Myocyte (in vitro differentiated cells): ENCODE measurements at regions not wholly inside any gene's neighbourhood (a gene's known extent, or its start where the extent isn't known, plus 50 kb on each side); places are given as distances from the start of the nearest gene placed in this dataset.

Source experiments
- DNase-seq: peaks from one replicate; pipeline ENCODE4 v3.0.0-alpha.2; 2012; ENCODE audit warnings: low read depth

DNA sequence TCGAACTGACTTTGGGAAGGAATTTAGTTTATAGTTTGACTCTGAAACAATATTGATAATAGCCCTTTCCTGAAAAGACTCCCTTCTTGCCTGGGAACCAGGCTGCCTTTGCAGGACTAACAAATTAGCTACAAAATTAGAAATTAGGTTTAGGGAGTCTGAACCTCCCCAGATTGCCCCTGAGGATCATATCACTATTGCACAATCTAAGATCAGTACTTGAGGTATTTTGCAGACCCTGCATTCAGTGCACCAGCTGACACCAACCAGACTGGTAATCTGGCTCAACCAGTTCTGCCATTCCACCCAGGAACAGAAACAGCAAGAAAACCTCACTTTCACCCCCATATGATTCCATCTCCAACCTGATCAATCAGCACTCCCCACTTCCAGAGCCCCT is 131.8 kb upstream of the GALNT5 start:
- DNase-seq = no peak

DNA sequence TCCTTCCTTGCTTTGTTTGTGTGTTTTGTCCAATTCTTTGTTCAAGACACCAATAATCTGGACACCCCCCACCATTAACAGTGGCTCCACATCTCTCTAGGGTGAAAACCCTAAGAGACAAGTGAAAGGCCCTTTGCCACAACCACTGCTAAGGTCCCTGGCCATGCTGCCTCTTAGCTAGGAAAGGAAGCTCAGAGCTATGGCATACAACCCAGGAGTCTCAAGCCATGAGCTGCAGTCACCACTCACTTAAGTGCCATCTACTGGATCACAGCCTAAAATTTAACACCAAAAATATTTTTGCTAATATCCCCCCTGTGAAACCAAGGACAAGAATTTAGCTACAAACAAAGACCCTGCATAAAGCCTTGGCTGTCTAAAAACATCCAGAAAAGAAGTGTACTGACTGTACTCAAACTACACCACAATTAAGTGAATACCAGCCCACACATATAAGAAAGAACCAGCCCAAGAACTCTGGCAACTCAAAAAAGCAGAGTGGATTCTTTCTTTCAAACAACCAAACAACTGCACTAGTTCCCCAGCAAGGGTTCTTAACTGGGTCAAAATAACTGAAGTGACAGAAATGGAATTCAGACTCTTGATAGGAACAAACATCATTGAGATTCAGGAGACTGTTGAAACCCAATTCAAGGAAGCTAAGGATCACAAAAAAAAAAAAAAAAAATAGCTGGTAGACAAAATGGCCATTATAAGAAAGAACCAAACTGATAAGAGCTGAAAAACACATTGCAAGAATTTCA is 130.1 kb upstream of the GALNT5 start:
- DNase-seq = no peak

DNA sequence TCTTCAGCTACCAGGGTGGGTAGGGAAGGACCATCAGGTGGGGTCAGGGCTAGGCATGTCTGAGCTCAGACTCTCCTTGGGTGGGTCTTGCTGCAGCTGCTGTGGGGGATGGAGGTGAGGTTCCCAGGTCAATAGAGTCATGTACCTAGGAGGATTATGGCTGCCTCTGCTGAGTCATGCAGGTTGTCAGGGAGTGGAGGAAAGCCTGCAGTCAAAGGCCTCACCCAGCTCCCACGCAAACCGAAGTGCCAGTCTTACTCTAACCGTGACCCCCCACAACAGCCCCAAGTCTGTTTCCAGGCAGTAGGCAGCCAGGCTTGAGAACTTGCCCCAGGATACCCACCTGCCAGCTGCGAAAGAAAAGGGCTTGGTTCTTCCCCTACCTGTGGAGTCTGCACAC is 113.6 kb upstream of the GALNT5 start:
- no peak for DNase-seq

DNA sequence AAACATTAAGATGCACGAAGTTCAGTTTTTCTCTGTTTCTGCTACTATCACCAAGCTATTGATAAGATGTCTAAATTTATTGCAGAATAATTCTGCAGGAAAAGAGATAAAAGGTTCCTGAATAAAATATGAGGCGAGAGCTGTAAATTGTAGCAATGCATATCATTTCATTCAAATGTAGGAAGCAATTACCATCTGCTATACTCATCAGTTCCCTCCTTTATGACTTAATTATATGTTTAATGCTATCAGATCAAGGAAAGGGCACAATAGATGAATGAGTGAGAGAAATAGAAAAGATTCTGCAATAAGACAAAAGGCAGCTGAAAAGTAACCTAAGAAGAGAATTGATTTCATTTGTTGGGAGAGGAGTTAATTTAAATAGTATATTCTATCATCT is 108.2 kb upstream of the GALNT5 start:
- no peak for DNase-seq

DNA sequence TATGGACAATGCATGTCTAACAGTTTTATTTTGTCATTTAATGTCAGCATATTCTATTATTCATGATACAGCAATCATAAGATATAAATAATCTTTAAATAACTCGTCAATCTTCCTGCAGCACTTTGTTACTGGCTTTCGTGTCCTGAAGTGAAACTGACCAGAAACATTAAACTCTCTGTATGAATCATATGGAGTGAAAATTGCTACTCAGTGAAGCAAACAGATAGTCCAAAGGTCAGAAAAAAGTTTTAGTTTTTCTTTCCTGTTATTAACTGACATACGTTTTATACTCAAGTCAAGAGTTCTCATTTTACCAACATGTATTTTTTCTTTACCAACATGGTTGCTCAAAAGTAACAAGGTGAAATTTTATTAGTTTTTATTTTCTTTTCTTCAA is 106.8 kb upstream of the GALNT5 start:
- no peak for DNase-seq

DNA sequence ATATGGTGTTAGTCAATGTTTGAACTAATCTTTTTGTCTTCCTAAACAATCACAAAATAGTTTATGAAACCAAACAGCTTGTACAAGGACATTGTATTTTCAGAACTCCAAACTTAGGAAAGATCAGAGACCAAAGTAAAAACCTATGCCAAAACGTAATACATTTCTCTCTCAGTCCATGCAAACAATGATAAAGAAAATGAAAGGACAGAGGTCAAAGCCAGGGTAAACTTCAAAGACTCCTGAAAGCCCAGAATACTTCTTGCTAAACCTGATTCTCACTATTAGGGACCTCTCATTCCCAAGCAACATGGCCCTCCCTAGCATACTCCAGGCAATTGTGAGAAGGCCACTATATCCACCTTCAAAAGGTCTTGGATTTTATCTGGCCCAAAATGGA is 105.1 kb upstream of the GALNT5 start:
- DNase-seq = no peak

DNA sequence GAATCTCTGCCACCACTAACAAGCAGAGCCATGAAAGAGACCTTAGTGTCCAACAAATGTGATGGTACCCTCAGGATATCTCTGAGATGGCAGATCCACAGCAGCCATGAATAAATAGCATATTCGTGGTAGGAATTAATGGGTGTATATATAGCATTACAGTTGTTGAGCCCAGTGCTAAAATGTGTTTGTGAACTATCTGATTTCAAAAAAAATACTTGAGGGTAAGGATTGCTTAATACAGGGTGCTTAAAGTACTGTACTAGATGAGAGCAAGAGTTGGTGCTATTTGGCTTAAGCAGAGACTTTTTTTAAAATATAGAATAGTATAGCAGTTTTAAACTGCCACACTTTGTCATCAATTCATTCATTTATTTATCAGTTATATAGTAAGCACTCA is 101.5 kb upstream of the GALNT5 start:
- no peak for DNase-seq

DNA sequence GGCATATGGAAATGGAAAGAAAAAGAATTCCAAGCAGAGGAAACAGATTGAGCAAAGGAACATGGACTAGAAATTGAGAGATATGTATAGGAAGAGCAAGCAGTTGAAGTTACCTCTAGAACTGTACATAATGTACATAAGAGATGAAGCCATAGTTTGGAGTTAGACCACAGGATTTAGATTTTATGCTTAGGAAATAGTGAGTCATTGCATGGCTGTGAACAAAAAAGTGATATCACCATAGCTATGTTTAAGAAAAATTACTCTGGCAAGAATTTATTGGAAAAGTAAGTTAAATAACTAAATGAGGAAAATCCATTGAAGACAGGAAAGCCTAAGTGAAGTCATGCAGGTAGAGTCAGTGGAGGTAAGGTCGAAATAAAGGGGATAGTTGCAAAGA is 99.4 kb upstream of the GALNT5 start:
- DNase-seq = no peak

DNA sequence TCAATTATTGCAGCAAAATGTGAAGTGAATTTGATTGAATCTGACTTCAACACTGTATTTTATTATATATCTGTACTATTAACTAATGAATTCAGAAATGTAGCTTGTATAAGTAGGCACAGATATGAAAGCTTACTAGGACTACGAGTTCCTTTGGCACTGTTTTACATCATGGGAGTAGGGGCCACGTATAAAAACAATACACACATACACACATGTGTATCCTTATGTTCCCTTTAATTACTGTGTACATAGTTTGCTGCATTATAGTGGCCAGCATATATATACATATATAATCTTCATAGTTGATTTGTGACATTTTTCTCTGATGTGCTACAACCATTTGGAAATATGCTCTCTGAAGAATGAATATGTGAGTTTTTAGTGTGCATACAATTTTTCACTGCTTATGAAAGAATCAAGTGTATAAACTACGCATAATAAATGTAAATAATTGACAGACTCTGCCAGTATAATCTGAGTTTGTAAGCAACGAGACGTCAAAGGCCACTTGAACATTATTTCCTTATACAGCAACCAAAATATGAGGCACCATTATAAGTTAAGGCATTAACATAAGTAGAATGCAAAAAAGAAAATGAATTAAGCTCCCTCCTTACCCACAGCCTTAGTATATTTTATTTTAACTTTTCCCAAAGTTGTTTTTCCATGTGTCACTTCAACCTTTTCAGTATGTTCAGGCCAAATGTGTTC is 98.1 kb upstream of the GALNT5 start:
- DNase-seq = no peak

DNA sequence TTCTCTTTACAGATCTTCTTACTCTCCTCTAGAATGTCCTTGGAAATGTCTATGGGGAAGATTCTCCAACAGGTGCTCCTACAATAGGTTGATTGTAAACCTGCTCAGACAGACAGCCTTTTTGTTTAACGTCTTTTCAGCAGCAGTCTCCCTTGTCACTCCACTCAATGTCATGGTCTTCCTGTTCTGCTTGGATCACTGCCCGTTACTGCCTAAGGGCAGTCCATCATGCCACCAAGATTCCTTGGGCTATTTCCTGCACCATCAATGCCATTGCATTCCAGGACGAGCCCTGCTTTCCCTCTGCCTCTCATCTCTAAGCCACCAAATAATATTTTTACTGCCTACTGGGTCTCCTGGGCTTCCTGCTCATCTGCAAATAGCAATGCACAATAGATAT is 97.4 kb upstream of the GALNT5 start:
- DNase-seq = no peak

DNA sequence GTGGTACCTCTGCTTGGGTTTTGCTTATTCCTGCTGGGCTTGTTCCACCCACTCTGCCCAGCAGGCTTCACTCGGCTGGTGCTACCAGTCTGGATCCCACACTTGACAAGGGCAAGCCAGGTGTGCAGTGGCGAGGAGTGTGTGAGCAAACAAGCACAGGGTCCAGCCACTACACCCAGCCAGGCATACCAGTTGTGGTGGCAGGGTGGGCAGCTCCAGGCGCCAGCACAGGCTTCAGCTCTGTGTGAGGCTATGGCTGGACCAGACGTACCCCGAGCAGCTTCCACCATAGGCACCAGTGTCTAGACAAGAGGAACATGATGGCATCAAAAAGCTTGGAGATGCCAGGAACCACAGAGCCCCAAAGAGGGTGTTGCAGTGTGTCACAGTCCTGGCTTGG is 93.1 kb upstream of the GALNT5 start:
- DNase-seq = no peak

DNA sequence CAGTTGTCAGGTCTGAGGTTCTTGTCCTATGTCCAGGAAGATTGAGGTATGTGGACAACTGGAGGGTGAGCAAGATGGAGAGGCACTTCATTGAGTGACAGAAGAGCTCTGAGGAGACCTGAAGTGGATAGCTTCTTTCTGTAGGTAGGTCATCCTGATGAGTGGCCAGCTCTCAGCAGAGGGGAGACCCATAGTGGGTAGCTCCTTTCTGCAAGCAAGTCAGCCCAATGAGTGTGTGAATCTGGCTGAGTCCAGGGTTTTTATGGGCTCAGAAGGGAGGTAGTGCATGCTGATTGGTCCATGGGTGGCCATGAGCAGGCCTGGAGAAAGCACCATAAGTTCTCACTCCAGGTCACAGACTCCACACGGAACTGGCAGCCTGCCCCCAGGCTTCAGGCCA is 92.6 kb upstream of the GALNT5 start:
- no peak for DNase-seq

DNA sequence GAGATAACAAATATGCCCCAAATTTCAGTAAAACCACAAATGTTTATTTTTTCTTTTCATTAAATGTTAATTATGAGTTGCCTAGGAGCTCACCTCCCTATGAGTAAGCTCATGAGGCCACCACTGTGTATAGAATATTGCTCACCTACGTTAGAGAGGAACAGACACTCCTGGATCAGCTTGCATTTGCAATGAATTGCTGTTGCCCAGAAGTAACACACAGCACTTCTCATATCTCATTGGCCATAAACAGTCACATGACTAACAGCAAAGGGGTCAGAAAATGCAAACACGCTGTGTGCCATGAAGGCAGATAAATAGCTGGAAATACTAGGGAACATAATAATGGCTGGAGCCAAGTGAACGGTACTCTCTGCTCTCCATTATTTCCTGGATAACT is 89.0 kb upstream of the GALNT5 start:
- DNase-seq = no peak

DNA sequence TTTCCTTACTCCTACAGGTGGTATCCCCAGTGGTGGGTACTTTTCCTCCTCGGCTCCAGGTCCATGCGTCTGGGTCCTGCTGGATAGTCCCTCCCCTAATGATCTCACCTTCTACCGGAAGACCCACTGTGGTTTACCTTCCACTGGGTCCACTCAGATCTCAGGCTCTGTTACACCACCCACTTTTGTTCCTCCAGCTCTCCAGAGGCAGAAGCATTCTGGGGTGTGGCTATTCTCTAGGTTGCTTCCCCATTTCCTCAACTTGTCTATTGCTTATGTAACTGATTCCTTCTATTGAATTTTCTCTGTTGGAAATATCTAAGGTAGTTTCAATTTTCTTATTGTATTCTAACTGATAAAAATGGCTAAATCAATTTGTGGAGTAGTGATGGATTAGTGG is 87.6 kb upstream of the GALNT5 start:
- no peak for DNase-seq

DNA sequence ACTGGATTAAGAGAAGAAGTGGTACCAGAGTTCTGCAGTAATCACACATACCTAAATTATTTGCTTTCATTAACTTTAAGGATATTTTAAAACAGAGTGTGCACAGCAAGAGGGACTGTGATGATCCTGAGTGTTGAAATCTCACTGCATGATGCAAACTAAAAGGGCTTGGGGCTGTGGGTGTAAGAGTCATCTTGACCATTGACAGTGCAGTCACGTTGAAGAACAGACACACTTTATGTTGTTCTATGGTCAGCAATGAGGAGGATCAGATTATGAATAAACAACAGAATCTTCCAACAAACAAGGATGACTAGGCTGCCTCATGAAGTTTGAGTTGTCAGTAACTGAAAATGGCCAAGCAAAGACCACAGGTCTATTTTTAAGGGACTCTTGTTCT is 87.2 kb upstream of the GALNT5 start:
- no peak for DNase-seq

DNA sequence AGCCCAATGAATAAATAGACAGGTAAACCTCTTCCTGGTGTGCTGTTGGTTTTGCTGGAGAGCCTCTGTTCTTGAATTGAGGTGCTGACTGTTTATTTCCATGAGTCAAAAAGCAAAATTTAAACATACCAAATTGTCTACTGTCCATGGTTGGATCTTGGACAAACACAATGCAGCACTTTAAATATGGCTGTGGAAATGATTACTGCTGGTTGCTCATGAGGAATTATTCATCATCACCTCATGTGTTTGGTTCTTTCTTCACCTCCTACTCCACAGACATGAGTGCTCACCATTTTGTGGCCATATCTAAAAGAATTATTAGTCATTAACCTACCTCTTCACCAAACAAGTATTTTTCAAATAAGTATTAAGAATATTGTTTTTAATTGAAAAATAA is 85.3 kb upstream of the GALNT5 start:
- DNase-seq = no peak

DNA sequence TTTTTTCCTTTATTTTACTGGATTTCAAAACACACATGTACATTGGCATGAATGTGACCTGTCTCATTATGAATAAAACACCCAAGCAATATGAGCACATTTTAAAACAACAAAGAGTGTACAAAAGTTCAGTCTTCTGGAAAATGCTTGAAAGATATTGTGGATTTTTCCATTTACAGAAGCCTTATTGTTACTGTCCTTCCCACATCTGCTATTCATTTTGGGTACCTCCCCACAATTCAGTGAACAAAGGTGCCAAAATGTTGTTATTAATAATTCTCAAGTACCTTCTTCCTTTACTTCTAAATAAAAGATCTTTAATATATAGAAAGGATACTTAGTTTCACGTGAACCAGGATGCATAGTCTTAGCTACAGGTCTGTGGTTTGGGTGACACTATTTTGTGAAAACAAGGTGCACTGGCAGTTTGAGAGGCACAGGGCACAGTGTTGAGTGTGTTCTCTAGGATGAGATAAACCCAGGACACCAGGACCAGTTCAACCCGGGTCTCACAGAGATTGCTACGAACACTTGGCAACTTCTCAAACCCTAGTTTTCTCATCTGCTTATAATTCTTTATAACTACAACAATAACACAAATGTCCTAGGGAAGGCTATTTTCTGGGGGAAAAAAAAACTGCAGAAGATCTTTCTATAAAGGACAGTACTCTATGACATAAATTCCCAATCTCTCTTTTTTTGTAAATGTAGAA is 84.5 kb upstream of the GALNT5 start:
- DNase-seq = peak; percentile 41

DNA sequence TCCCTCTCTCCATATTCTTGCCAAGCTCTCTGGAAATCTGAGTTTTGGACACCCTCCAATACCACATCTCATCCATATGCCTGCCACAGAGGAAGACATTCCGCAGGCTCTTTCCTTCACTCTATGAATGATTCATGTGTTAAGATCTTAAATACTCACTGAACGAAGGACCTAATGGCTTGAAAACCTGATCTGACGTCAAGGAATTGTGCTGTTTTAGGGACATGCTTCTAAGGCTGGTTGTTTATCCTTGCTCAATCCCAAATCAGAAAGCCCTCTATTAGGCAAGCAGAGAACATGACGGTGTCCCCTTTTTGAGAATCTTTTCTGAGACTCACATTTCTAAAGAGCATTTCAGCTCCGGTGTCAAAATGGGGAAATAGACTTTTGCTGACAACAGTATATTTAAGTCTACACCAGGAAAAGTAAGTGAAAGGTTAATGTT is 83.7 kb upstream of the GALNT5 start:
- DNase-seq = peak; percentile 87

DNA sequence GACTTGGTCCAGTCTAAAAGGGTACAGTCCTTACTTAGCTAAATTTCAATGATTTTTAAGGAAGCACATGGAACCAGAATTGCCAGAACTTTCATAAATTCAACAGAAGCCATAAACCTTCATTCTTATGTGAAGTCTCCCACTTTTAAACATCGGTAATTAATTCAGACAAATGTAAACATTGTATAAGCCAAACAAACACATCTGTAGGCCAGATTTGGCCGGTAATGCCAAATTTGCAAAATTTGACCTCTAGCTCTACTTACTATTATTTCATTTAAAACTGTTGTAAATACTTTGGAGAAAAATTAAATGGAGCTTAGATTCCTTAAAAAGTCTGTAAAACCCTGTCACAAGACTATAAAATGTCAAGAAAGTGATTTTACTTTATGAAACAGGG is 83.2 kb upstream of the GALNT5 start:
- no peak for DNase-seq

DNA sequence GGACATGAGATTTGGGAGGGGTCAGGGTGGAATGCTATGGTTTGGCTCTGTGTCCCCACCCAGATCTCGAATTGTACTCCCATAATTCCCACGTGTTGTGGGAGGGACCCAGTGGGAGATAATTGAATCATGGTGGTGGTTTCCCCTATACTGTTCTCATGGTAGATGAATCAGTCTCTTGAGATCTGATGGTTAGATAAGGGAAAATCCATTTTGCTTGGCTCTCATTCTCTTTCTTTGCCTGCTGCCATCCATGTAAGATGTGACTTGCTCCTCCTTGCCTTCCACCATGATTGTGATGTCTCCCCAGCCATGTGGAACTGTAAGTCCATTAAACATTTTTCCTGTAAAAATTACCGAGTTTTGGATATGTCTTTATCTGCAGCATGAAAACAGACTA is 80.9 kb upstream of the GALNT5 start:
- DNase-seq = no peak

DNA sequence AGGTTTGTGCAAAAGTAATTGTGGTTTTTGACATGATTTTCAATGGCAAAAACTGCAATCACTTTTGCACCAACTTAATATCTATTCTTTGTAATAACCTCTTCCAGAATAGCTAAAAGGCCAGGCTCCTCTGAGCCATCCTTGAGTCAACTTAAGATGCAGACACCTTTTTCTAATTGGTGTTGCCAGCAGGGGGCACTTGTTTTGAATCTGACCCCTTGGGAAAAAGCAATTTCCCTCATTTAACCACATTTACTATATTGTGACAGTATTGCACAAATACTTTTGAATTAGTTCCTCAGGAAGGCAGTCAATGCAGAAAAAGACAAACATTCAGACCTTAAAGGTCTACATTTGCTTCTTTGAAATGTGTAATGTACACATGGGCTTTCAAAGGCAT is 78.6 kb upstream of the GALNT5 start:
- DNase-seq = no peak

DNA sequence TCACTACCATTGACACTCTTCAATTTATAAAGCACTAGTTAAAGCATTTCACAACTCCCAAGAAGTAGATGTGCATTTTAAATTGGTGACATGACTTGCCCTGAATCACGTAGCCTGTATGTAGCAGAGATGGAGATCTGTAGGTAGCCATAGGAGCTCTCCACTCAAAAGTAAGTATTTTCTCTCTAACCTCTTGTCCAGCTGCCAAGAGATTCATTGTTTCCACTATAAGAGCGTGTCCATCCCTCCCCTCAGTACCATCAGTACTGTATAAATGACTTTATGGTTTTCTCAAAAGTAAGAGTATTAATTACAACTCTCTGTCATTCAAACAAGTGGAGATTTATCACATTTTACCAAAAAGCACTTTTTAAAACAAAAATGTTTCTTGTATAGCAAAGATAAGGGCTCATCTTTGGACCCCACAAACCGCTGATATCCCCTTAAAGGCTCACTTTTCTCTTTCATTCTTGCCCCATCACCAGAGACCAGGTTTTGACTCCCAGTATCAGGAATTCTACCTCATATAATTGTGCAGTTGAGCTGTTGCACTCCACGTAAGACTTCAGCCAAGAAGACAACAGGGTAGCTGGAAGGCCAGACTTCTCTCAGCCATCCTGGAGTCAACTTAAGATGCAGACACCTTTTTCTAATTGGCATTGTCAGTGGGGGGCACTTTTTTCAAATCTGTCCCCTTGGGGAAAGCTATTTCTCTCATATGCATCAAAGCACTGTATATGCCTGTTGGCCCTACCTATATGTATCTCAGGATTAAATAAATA is 78.0 kb upstream of the GALNT5 start:
- DNase-seq = no peak
